Embryonic facial prominence (tissue), 1 donor: ENCODE measurements at regions not wholly inside any gene's neighbourhood (a gene's known extent, or its start where the extent isn't known, plus 50 kb on each side); places are given as distances from the start of the nearest gene placed in this dataset.
"Not testable (repeated sequence)": the region's sequence is repeated elsewhere in the genome, so short reads cannot be mapped to it uniquely, and the experiment has no call there.

ENCODE experiments used
- DNase-seq: peaks from one replicate; pipeline ENCODE4 v3.0.0-alpha.2; 2016; ENCODE audit errors: extremely low spot score

GRCh38 chr1:79969886-79970285 is 963.4 kb upstream of the ADGRL4 start:
- no peak for DNase-seq

- no peak for DNase-seq
Measured at GRCh38 chr1:79966438-79966837, 959.9 kb upstream of the ADGRL4 start.

DNA sequence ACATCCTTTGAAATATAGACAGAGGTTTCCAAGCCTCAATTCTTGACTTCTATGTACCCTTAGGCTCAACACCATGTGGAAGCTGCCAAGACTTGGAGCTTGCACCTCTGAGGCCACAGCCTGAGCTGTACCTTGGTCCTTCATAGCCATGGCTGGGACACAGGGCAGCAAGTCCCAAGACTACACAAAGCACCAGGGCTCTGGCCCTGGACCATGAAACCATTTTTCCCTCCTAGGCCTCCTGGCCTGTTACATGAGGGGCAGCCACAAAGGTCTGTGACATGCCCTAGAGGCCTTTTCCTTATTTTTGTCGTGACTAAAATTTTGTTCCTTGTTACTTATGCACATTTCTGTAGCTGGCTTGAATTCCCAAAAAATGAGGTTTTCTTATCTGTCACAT is 953.1 kb upstream of the ADGRL4 start:
- DNase-seq = no peak

GRCh38 chr1:79955966-79956365 is 949.4 kb upstream of the ADGRL4 start:
- no peak for DNase-seq

DNA sequence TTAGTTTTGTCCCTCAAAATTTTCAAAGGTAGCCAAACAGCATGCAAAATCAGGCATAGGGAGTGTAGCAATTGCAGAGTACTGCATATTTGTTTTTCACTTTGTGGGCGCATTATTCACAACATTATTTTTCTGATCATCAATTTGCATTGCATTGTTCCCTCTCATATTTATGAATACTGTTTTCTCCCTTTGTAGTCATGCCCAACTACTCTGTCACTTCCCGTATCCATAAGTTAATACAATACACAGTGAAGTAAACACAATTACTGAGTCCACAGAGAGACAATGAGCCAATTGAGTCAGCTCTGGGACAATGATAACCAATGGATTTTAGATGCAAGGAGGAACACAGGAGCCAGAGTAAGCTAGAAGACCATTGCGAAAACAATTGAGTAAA is 944.0 kb upstream of the ADGRL4 start:
- no peak for DNase-seq

DNA sequence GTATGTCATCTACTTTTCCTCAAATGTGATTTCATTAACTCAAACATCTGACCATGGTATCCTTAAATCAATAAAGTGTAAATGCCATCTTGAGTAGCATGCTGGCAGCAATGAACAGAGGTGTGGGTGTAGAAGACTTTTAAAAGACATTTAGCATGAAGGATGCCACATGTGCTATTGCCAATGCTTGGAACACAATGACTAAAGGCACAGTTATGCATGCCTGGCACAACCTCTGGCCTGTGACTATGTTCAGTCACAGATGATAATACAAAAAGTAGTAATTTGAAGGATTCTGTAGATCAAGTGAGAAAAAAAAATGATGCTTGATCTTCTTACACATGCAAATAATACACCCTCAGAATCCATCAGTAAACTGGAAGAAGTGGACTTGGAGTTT is 938.9 kb upstream of the ADGRL4 start:
- DNase-seq = no peak

DNA sequence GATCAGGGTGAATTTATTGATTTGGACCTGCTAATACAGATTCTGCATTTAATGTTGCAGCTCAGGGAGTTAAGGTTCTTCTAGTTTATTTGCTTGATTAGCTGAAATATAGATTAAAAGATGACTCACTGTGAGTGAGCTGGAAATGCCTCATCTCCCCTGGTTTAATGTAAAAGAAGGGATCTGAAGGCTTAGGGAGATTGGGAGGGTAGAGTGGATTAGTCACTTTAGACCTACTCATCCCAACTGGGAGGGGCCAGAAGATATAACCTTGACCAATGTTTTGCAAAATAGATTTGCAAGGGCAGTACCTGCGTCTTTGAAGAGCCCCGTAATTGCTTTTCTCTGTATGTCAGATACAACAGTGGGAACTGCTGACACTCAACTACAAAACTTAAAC is 922.8 kb upstream of the ADGRL4 start:
- DNase-seq = no peak

GRCh38 chr1:79928901-79929300 is 922.4 kb upstream of the ADGRL4 start:
- DNase-seq = no peak

- DNase-seq = no peak
Measured at GRCh38 chr1:79920960-79921669, 914.6 kb upstream of the ADGRL4 start.

DNA sequence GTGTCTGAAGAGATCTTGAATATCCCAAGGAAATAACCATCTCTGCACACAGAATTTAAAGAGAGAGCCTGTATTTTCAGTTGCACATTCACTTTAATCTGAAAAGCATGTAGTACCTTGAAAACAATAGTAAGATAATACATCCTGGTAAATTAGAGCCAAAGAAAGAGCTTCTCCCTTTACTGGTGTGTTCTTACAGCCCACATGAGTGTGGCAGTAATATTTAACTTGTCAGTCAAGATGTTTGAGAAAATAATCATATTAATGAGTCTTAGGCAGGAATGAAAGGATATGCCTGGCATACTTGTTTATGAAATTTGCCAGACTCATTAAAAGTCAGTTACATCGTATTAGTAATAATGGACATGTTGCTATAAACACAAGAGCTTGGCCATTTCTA is 908.4 kb upstream of the ADGRL4 start:
- no peak for DNase-seq

DNA sequence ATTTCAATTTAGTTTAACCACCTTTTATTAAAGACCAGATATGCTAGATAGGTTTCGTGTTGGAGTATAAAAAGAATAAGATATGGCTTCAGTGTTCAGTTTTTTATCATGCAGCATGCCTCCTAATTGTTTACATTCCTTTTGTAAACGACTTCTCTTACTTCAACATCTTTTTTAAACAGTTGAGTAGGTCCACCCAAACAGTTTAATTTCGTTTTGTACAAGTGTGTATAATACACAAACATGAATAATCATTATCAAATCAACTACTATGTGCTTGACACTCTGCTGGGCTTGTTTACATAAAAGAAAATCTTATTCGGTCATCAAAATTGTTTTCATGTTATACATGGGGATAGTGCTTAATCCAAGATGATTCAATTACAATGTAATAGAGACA is 906.3 kb upstream of the ADGRL4 start:
- no peak for DNase-seq

- no peak for DNase-seq
Measured at GRCh38 chr1:79903321-79903720, 896.8 kb upstream of the ADGRL4 start.

DNA sequence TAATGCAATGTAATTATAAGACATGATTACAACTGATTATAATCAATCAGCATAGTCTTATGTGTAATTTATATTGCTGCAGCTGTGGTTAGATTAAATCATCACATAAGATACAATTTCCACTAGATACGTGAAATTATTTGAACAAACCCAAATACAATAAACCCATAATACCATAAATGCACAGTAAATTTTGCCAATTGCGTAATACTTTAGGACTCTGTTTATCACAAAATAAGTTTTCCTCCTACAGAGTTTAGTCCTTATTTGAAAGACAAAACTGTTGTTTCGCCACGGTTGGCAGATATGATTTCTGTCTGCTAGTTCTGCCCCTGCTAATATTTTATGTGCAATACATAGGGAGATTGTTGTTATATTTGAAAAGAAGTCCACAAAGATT is 895.9 kb upstream of the ADGRL4 start:
- DNase-seq = no peak

GRCh38 chr1:79899914-79900313 is 893.4 kb upstream of the ADGRL4 start:
- DNase-seq = no peak

GRCh38 chr1:79896140-79896539 is 889.6 kb upstream of the ADGRL4 start:
- no peak for DNase-seq

DNA sequence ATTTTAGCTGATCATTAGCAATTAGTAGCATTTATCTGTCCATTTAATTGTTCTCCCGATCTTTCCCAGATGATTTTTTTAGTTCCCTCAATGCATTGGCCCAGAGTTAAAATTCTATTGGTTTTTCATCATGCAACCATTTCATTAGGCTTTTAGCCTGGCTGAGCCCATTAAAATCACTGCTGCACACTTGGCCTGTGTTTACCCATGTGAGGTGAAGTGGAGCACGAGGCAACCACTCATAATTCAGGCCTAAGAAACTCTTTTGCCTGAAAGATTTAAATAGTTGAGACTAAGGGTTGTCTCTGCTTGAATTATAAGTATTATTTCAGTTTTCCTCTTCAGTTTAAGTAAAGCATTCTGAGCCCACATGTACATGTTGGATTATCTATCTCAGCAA is 889.0 kb upstream of the ADGRL4 start:
- DNase-seq = no peak

DNA sequence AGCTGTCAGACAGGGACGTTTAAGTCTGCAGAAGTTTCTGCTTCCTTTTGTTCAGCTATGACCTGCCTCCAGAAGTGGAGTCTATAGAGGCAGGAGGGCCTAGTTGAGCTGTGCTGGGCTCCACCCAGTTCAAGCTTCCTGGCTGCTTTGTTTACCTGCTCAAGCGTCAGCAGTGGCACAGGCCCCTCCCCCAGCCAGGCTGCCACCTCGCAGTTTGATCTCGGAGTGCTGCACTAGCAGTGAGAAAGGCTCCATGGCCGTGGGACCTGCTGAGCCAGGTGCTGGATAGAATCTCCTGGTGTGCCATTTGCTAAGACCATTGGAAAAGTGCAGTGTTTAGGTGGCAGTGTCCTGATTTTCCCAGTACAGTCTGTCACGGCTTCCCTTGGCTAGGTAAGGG is 887.6 kb upstream of the ADGRL4 start:
- not testable (repeated sequence) for DNase-seq

GRCh38 chr1:79887059-79887458 is 880.5 kb upstream of the ADGRL4 start:
- no peak for DNase-seq

- no peak for DNase-seq
Measured at GRCh38 chr1:79885101-79885500, 878.6 kb upstream of the ADGRL4 start.

GRCh38 chr1:79877086-79877485 is 870.6 kb upstream of the ADGRL4 start:
- DNase-seq = no peak

GRCh38 chr1:79875187-79875586 is 868.7 kb upstream of the ADGRL4 start:
- no peak for DNase-seq

DNA sequence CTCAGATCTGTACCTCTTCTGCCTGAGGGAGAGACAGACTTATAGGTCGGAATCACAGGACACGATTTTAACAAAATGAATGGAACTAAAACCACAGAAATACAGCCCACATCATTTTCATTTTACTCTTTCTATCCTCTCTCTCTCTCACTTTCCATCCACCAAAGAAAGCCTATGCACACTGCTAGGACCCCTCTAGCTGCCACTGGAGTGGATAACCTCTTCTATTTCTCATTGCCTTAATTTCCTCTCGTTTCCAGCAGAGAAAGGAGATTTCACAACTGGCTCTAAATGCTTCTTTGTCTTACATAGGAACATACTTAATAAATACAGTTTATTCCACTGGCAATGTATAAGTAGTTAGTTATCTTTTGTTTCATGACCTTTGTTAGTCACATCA is 867.8 kb upstream of the ADGRL4 start:
- no peak for DNase-seq

DNA sequence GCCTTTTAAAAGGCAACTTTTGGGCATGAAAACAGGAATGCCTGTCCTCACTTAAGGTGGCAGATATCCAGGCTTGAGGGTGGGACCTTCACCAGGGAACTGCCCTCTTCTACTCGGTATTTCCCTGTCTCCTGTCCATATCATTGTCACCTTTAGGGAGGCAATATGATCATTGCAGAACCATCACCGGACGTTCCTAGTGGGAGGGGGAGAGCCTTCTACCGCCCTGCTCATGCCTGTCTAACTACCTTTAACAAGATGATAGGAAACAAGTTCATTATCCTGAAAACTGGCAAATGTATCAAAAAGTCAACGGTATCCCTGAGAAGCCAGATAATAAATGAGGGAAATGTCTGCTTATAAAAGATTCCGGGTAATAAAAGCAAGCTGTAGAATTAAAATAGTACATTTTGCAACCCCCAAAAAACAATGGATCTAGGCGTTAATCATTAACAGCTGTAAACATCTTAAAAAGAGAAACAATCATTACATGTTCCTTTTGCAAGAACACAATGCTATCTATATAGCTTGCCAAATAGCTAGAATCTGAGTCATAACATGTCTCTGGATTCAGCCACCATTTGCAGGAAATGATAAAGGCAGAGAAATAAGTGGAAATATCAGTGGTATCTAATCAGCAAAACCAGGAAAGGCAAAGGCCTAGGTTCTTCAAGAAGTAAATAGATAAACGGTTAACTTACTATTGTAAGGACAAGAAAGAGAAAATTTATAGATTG is 852.9 kb upstream of the ADGRL4 start:
- DNase-seq = no peak

- no peak for DNase-seq
Measured at GRCh38 chr1:79852004-79852403, 845.5 kb upstream of the ADGRL4 start.
